B cell (primary cell): ENCODE measurements at regions not wholly inside any gene's neighbourhood (a gene's known extent, or its start where the extent isn't known, plus 50 kb on each side); places are given as distances from the start of the nearest gene placed in this dataset.

Source experiments
- EZH2 ChIP-seq: IDR thresholded peaks from 2 replicates; pipeline ENCODE4 v1.6.1; 2012; ENCODE audit warnings: borderline replicate concordance, low read depth, mild to moderate bottlenecking, moderate library complexity, low read length; ENCODE audit not compliant: insufficient read depth, poor library complexity, severe bottlenecking
- TF ChIP-seq, protein P1 (sequence below): fragments of 200-600 bp; IDR thresholded peaks from one replicate; pipeline ENCODE4 v1.8.0; 2022; ENCODE audit warnings: antibody characterized with exemption, mild to moderate bottlenecking

DNA sequence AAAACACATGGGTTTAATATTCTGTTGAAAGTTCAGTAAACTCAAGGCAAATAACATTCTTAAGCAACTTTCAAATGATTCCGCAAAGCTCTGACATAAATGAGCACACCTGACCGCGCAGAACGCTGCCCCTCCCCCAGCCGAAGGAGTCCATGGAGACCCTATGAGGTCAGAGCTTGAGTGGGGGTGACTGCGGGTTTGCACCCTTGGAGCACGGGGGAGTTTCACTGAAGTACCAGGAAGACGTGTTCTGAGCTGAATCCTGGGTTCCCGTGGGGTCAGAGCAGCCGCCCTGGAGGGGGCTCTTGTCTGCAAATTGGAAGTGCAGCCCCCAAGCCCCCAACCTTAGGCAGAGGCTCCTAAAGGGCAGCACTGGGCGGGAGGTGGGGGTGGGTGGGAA, 324.1 kb upstream of the SFSWAP start:
- TF ChIP-seq, protein P1, sequence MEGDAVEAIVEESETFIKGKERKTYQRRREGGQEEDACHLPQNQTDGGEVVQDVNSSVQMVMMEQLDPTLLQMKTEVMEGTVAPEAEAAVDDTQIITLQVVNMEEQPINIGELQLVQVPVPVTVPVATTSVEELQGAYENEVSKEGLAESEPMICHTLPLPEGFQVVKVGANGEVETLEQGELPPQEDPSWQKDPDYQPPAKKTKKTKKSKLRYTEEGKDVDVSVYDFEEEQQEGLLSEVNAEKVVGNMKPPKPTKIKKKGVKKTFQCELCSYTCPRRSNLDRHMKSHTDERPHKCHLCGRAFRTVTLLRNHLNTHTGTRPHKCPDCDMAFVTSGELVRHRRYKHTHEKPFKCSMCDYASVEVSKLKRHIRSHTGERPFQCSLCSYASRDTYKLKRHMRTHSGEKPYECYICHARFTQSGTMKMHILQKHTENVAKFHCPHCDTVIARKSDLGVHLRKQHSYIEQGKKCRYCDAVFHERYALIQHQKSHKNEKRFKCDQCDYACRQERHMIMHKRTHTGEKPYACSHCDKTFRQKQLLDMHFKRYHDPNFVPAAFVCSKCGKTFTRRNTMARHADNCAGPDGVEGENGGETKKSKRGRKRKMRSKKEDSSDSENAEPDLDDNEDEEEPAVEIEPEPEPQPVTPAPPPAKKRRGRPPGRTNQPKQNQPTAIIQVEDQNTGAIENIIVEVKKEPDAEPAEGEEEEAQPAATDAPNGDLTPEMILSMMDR = no peak
- no peak for TF ChIP-seq EZH2
